ACHN (cell line): ENCODE measurements at regions not wholly inside any gene's neighbourhood (a gene's known extent, or its start where the extent isn't known, plus 50 kb on each side); places are given as distances from the start of the nearest gene placed in this dataset.

Source experiments
- DNase-seq: peaks from one replicate; pipeline ENCODE4 v3.0.0-alpha.2; 2015
- in situ Hi-C: cut with HindIII; loops from 2 replicates; pipeline ENCODE4 v1.10.0; 2017; ENCODE audit warnings: low sequenced_read_pairs, low pct_ligation_motif_present, low pct_unique_long_range_greater_than_20kb

DNA sequence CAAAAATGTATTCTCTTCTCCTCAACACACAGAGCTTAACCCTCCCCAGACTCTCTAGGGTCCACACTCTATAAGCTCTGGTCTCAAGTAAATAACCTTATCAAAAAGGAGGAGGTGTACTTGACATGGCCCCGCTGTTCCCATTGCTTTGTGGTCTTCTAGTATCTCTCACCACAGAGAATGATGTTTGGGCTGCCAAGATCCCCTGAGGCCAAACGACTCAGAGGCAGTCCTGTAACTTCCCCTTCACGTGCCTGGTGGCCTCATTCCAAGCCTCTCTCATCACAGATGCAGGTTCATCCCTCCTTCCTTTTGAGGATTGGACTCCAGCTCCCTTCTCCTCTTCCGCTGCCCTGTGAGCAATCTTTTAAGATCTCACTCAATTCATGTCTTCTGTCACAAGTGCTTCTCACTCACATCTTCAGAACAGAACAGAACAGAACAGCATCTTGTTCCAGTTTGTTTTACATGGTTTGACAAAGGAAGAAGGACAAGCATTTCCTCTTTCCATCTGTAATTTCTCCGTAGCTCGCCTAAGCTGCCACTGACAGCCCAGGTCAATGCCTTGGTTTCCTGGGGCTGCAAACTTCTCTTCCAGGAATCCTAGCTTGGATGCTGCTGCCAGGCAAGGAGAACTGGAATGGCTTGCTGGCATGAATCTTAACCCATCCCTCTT, 541.5 kb downstream of the CD83 start:
- in situ Hi-C loops = no loop called here
- DNase-seq = no peak

DNA sequence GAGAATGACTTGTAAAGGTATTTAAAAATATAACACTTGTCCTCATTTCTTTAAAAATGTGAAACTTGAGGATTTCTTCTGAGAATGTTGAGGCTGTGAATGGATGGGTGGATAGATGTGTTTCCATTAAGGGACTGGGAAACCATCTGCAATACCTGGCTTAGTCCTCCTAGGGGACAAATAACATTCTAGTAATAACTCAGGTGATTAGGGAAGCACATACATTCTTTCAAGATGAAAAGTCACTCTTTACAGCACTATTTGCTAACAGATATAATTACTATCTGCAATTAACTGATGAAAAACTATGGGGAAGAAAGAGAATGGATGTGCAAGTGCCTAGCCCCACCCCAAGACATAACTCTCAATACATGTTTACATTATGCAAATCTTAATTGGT, 542.3 kb downstream of the CD83 start:
- in situ Hi-C loops = no loop called here
- DNase-seq = no peak

DNA sequence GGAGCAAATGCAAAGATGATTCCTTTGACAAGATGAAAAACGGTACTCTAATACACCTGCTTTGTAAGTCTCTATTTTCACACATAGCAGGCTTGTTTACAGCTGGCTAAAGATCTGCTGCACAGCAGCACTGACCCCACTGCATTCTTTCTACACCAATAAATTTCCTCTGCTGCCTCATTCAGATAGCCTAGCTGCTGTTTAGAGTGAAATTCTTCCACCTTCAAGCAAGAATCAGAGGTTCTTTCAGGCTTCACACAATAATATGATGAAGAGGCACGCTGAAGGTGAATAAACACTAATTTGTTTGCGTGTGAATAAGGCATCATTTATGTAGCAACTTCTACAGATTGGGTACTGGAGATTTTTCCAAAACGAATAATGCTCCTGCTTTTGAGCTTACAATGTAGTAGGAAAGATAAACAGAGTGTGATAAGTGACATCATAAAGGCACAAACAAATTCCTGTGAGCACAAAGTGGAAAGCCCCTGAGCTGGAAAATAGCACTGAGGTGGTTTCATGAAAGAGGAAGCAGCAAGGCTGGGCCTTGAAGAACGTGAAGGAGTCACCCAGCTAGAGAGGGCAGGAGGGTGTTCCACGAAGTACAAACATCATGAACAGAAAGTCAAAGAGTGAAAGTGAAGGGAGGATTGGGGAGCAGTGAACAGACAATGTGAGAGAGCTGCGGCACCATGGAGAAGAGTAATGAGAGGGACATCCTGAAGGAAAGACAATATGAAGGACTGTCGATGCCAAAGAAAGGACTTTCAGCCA, 543.4 kb downstream of the CD83 start:
- no peak for DNase-seq
- in situ Hi-C loops = no loop called here

DNA sequence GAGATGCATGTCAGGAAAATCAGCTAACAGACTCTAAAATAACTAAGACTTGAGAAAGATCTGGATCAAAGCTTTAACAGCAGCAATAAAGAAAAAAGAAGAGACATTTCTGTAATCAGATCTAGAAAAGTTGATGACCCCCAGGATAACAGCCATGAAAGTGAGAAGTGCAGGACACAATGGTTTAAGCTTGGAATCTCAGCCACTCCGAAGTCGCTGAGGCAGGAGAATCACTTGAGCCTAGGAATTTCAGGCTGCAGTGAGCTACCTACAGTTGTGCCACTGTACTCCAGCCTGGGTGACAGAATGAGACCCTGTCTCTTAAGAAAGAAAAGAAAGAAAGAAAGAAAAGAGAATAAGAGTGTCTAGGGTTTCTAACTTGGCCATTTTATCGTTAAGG, 544.1 kb downstream of the CD83 start:
- in situ Hi-C loops = no loop called here
- DNase-seq = no peak

DNA sequence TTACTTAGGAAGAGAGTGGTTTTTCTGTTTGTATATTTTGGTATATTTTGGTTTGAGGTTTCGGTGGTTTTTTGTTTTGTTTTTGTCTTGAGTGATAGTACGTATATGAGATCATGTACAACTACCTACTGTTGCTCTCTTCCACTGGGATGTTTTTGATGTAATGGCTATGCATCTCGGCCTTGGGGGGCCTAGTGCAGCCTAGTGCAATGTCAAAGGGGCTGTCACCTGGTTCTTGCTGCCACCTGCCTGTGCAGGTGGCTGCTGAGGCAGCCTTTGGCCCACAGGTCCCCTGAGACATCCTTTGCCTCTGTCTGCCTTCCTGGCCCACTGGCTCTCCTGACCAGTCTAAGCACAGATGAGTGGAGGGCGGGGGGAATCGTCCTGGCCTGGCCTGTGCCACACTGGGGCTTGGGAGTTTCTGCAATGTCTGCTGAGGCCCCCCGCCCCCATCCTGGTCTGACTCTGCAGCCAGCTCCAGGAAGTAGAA, 546.6 kb downstream of the CD83 start:
- in situ Hi-C loops = no loop called here
- DNase-seq = no peak

DNA sequence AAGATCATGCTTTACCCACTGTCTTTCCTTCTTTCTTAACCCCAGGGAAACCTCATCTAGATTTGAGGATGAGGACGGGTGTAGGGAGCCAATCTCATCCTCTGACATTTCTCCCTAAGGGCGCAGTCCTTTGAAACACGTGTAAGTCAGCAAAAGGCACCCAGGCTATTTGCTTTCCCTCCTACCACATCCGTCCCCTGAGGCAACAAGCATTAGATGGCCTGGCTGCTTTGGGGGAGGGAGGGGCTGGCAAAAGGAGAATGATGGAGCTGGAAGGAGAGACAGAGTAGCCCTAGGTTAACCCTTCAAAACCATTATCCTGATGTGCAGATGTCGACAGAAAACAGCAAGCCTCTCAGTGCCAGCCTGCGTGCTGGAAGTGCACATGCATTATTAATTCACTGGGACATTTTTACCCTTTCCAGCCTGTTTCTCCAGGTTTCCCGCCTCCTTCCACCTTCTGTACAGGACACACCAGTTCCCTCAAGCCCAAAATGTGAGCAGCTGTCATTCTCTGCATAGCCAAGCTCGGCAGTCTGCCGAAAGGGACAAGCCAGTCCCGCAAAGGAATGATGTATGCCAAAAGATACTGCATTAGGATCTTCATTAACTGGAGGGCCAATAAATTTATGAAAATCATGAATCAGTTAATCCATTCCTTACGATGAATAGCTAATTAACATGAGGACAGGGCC, 547.2 kb downstream of the CD83 start:
- in situ Hi-C loops = no loop called here

DNA sequence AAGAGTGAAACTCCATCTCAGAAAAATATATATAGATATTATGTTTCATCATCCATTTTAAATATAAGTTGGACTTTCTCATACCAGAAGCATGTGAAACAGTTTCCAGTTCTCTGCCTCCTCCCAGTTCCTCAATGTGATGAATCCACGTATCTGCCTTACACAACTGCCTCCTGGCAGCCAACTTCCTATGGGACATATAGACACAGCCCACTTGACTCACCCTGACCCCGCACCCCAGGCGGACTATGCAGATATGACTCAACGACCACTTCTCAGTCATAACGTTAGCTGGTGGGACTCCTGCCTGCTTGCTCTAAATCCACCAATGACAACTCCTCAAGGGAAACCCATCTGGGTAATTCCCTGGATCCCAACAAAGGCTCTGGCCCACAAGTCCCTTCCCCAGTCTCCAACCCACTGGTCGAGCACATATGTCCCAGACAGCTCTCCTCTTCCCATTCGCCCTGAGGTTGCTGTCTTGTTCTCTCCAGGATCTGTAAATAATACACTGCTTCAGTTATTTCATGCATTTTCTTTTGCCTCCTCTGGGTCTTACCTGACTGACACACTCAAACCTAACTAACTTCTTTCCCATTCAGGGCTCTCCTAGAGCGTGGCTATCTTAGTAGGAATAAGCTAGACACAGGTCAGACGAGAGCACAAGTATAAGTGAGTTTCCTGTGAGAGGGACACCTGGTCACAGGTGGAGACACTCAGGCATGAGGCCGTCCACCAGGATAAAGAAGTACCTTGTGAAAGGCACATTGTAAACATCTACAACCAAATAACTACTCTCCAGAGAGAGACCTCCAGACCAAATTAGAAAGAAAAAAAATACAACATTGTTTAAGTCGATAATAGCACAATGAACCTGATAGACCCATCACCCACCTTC, 548.5 kb downstream of the CD83 start:
- no peak for DNase-seq
- in situ Hi-C loops = no loop called here

More for the DNA sequence above, 547.2 kb downstream of the CD83 start:
- no peak for DNase-seq

DNA sequence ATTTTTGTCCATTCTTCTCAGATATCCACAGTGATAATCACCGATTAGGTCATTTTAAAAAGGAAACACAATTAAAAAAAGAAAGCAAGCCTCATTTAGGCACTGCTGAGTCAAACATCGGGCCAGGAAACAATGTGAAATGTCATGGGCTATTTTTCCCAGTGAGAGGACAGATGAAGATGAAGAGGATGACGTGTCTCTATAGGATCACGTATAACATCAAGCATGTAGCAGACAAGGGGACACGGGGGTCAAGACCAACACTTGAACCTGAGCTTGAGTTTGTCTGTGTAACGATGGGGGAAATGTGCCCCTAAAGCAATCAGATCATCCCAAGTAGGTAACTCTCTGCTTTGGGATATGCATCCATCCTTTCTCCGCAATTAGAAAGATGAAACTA, 553.2 kb downstream of the CD83 start:
- DNase-seq = no peak
- in situ Hi-C loops = no loop called here

DNA sequence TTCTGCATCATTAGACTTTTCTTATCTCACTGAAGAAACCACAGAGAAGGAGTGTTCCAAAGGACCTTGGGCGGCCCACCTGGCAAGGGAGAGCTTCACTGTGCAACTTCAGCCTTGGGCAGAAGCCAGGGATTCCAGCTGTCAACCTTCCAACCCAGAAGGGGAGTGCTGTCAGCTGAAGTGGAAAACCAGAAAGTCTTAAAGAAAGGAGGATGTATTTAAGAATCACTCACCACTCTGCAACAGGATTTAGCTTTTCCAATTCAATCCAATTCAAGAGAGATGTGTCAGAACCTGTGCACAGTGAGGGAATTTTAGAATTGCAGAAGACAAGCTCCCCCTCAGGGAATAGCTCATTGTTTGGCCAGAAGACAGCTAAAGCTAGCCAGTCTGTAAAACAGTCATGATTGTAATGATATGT, 553.7 kb downstream of the CD83 start:
- no peak for DNase-seq
- in situ Hi-C loops = no loop called here

DNA sequence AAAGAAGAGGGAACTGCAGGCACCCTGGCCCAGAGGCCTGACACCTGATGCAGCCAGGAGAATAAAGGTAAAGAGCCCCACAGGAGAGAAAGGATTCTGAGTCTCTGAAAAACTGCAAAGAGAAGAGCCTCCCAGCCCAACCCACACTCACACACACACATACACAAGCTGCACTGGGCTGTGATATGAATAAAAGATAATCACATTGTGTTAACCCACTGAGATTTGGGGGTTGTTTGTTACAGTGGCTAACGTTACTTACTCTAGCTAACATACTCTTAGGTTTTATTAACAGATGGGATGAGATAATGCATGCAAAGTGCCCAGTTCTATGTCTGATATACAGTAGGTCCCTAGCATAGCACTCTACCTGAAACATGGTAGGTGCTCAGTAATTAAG, 554.4 kb downstream of the CD83 start:
- in situ Hi-C loops = no loop called here
- DNase-seq = no peak

DNA sequence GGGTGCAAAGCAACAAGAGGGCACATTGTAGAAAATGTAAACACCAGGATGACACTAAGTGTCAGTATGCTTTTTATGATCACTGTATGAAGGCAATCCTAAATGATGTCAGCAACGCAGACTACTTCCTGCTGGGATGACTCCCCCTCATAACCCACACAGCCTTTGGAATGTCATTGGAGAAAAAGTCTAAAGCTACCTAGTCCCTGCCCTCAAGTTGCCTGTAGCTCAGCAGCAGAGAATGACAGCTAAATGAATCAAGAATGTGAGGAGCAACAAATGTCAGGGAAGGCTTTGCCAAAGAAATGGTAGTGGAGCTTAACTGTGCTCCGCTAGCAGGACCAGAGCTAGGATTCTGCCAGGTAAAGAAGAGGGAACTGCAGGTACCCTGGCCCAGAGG, 555.6 kb downstream of the CD83 start:
- DNase-seq = no peak
- in situ Hi-C loops = no loop called here

DNA sequence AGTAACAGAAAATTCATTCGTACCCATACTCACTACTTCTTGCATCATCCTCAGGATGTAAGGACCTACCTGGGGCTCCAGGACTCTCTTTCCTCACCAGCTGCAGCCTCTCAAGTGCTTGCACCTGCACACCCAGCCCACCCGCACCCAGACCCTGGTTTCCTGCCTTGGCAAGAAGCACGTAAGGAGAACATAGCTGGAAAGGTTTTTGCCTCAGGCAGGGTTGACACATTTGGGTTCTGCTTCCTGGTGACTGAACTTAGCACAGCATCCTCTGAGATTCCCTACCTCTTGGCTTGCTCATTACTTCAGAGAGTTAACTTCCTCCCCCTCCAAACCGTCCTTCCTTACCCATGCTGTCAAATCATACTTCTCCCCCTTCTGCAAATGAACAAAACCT, 556.9 kb downstream of the CD83 start:
- in situ Hi-C loops = no loop called here
- DNase-seq = no peak

DNA sequence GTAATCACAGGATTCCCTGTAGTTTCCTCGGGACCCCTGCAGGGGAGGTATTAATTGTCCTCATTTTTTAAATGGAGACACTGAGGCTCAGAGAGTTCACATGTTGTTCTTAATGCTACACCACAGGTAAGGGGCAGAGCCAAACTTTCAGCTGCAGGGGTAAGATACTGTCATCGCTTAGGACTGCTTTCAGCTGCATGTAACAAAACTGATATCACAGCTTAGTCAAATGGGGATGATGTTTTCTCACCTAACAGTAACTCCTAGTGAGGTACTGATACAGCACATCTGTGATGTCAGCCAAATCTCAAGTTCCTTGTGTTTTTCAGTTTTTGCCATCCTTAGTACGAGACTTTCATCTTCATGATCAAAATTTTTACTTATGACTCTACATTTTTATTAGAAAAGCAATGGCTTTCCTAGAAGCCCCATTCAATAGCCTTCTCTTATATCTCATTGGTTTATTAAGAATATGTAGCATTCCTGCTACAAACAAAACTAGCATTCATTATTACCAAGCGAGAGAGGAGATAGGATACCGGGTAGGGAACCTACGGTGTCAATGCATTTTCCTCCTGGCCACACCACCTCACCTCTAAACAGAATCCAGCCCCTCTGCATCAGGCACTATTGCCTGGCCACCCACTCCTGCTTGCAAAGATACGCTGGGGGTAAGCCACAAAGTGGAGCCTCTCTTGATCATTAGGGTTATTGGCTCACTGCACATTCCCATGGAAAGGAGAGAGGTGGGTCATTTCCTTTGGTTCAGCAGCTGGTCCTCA, 557.5 kb downstream of the CD83 start:
- no peak for DNase-seq
- in situ Hi-C loops = no loop called here

DNA sequence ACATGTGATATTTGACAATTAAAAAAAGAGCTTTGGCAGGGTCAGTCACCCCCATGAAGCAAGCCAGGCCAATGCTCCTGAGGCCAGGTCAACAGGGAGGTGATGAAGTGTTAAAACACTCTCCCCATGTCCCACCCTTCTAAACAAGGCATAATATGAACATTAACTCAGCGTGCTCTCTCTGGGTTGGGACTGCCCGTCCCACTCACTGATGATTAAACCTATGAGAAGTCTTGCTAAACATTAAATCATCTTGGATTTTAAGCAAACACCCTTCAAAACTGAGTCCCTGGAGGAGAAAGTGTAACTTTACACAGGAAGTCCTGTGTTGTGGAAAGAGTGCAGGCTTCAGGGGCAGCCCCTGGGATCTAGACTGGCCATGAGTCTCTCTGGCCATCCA, 558.5 kb downstream of the CD83 start:
- DNase-seq = no peak
- in situ Hi-C loops = no loop called here

DNA sequence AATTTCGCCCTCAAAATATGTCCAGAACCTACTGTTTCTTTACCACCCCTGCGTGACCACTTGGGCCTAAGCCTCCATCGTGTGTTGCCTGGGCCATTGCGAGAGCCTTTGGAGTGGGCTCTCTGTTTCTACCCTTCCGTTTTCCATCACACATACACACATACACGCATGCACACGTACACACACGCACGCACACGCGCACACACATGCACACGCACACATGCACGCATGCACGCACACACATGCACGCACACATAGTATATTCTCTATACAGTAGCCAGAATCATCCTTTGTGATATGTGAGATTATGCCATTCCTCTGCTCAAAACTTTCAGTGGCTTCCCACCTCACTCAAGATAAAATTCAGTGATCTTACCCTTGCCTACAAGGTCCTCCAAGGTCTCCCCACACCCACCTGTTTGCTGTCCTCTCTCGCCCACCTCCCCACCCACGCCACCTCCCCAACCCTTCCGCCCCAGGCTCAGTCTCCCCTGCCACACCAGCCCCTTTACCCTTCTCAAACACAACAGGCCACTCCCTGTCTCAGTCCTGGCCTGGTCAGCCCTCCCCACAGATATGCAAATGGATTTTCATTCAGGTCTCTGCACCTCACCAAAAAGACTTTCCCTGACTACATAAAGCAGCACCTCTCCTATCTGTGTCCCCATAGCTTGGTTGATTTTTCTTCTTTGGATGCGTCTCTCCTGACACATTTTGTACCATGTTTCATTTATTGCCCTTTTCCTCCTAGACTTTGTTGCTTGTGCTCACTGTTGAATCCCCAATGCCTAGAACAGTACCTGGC, 559.6 kb downstream of the CD83 start:
- in situ Hi-C loops = no loop called here
- no peak for DNase-seq

DNA sequence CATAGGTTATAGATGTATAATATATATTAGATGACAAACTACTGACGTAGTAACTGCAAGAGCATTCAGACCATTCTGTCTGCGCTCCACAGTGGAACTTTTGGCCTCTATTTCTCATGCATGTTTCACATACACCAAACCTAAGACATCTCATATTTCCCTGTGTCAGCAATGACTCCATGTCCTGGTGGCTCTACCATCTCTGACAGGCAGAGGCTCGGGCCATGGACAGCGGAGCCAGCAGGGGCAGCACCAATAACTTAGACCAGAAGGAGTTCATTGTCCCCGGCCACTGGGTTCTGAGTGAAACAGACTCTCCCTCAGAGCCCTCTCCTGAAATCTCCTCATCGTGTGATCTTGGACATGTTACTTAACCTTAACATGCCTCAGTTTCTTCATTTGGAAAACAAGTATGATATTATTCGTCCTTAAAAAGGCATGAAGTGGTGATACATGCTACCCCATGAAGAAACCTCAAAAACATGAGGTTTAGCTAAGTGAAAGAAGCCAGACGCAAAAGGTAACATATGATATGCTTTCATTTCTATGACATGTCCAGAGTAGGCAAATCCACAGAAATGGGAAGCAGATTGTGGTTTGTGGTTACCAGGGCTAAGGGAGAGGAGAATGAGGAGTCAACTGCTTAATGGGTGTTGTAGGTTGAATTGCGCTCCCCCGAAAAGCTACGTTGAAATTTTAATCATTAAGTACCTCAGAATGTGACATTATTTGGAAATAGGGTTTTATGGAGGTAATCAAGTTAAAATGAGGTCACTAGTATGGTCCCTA, 564.0 kb upstream of the JARID2 start:
- in situ Hi-C loops = no loop called here
- no peak for DNase-seq

DNA sequence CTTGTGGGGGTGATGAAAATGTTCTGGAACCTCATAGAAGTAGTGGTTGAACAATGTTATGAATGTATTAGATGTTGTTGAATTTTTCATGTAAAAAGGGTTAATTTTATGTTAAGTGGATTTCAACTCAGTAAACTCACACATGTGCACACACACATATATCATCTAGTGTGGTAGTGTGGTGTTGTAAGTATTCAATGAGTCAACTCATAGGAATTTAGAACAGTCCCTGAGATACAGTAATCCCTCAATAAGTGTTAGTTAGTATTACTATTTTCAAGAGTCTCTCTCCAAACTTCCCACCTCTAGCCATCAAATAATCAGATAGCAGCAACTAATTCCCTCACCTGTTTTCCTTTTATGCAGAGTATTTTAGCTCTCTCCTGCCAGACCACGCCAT, 563.1 kb upstream of the JARID2 start:
- in situ Hi-C loops = no loop called here
- DNase-seq = no peak
